Muscle layer of colon (tissue), 2 donors: ENCODE measurements at regions not wholly inside any gene's neighbourhood (a gene's known extent, or its start where the extent isn't known, plus 50 kb on each side); places are given as distances from the start of the nearest gene placed in this dataset.

Experiments used
- H3K27ac ChIP-seq: one replicate; pipeline ENCODE4 v1.7.0; 2013; ENCODE audit warnings: low read depth, mild to moderate bottlenecking, low read length, moderate library complexity
- H3K27me3 ChIP-seq, 2 donors: one replicate each; pipeline ENCODE4 v1.7.0; 2013; ENCODE audit warnings: low read length in 2 of 2, mild to moderate bottlenecking in 2 of 2; ENCODE audit not compliant: insufficient read depth in 2 of 2, control insufficient read depth in 1 of 2
- H3K36me3 ChIP-seq: one replicate; pipeline ENCODE4 v1.7.0; 2013; ENCODE audit warnings: mild to moderate bottlenecking, low read length; ENCODE audit not compliant: insufficient read depth
- H3K4me1 ChIP-seq: one replicate; pipeline ENCODE4 v1.7.0; 2013; ENCODE audit warnings: mild to moderate bottlenecking, low read length; ENCODE audit not compliant: insufficient read depth
- H3K4me3 ChIP-seq, 2 donors: one replicate each; pipeline ENCODE4 v1.7.0; 2013; ENCODE audit warnings: low read length in 2 of 2, low read depth in 1 of 2, mild to moderate bottlenecking in 1 of 2, moderate library complexity in 1 of 2
- H3K9ac ChIP-seq: one replicate; pipeline ENCODE4 v1.7.0; 2013; ENCODE audit warnings: low read length
- H3K9me3 ChIP-seq: one replicate; pipeline ENCODE4 v1.7.0; 2013; ENCODE audit warnings: mild to moderate bottlenecking, low read length
- donor health status: abdominal sarcoma.
- donor health status: Adenocarcinoma of cecum.

DNA sequence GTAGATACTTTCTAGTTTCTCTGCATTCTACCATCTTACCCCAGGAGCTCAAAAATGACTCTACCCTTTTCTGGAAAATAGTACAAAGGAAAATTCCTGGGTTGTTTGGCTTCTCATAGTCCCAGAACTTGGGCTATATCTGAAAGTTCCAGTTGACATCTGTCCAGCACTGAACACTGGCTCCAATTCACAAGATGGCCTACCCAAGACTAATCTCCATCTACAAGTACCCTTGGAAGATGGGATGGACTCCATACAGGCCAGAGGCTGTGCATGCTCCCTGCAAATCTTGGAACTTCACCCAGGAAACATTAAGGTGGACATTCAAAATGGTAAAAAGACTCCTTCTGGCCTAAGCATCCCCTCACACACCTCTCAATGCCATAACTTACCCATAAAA is 427.1 kb downstream of the DTWD2 start:
- no peaks in the 10 kb centered on the region for H3K27me3 ChIP-seq
- no peaks in the 10 kb centered on the region for H3K4me1 ChIP-seq
- no peaks in the 10 kb centered on the region for H3K9me3 ChIP-seq
- no peak overlapping the region for H3K4me3 ChIP-seq
- H3K27ac ChIP-seq, result no peak overlapping the region
- H3K9ac ChIP-seq, result no peak overlapping the region
- H3K36me3 ChIP-seq, result no peaks in the 10 kb centered on the region

DNA sequence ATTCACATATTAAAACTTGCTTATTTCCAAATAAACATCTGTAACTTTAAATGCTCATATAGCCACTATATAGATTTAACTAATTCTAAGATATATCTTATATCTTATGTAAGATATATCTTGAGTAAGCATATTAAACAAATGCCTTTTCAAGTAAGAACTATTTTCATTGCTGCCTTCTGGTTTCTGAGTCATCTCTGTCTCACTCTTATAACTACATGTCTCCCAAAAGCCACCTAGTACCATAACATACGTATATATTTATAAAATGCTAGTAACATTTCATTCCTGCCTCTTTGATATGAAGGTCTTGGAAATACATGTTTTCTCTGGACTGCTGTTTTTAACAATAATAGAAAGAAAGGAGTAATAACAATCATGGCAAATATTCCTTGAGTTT is 429.5 kb downstream of the DTWD2 start:
- no peaks in the 10 kb centered on the region for H3K36me3 ChIP-seq
- H3K27ac ChIP-seq, result no peak overlapping the region
- no peaks in the 10 kb centered on the region for H3K27me3 ChIP-seq
- no peaks in the 10 kb centered on the region for H3K4me1 ChIP-seq
- H3K9me3 ChIP-seq, result no peaks in the 10 kb centered on the region
- no peak overlapping the region for H3K9ac ChIP-seq
- H3K4me3 ChIP-seq, result no peak overlapping the region

DNA sequence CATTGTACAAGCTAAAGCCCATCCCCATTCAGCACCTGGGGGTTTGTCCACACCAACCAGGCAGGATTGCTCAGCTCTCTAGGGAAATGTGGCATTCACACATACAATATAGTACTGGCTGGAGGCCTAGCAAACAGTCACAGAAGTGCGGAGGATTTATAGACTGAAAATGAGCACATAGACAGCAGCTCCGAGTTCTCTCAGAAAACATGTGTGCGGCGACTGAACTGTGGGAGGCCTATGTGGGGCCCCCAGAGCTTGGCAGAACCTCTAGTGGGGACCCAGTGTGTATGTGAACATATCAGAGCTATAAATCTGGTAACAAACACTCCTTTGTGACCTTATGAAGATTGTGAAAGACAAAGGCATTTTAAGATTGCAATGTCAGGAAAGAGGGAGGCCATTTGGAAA is 431.1 kb downstream of the DTWD2 start:
- Histone ChIP-seq H3K9ac (no peak overlapping the region), H3K9me3 (no peaks in the 10 kb centered on the region), H3K27me3 (no peaks in the 10 kb centered on the region), H3K27ac (no peak overlapping the region), H3K4me1 (no peaks in the 10 kb centered on the region), H3K4me3 (no peak overlapping the region), H3K36me3 (no peaks in the 10 kb centered on the region)

DNA sequence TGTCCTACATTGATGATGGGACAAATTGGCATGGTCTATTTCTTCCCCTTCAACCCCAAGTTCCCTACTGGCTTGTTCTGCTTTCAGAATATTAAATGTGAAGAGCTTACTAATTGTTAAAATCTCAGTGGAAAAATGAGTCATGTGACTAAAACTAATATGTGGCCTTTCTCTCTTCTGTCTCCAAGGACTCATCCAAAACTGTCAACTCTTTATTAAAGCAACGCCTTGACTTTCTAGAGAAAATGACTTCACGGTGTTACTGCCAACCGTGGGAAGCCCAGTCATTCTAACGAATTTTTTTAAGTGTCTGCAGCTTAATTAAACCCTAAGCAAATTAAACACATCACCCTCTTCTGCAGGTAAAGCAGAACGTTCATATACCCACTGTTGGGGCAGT is 431.6 kb downstream of the DTWD2 start:
- no peaks in the 10 kb centered on the region for H3K36me3 ChIP-seq
- no peak overlapping the region for H3K9ac ChIP-seq

DNA sequence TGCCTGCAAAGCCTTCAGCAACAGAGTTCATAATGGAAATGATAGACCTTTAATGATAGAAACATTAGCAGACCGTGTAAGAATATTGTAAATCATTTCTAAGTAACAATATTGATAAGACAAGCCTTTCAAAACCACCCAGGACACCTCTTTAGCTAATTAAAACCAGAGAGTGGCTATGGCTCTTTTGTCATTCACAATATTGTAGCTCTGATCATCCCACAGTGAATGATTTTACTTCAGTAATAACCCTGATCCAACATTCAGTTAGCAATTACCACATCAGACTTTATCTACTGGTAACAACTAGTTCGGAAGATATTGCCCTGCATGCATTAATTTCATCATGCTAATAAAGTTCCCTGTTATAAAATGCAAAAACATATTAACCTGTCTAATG is 432.6 kb downstream of the DTWD2 start:
- no peaks in the 10 kb centered on the region for H3K27me3 ChIP-seq
- H3K36me3 ChIP-seq, result no peaks in the 10 kb centered on the region
- H3K4me1 ChIP-seq, result no peaks in the 10 kb centered on the region
- no peak overlapping the region for H3K4me3 ChIP-seq
- H3K9ac ChIP-seq, result no peak overlapping the region
- H3K9me3 ChIP-seq, result no peaks in the 10 kb centered on the region
- H3K27ac ChIP-seq, result no peak overlapping the region

More for the DNA sequence above, 431.6 kb downstream of the DTWD2 start:
- no peak overlapping the region for H3K4me3 ChIP-seq
- no peaks in the 10 kb centered on the region for H3K9me3 ChIP-seq
- no peaks in the 10 kb centered on the region for H3K4me1 ChIP-seq
- H3K27ac ChIP-seq, result no peak overlapping the region
- H3K27me3 ChIP-seq, result no peaks in the 10 kb centered on the region

DNA sequence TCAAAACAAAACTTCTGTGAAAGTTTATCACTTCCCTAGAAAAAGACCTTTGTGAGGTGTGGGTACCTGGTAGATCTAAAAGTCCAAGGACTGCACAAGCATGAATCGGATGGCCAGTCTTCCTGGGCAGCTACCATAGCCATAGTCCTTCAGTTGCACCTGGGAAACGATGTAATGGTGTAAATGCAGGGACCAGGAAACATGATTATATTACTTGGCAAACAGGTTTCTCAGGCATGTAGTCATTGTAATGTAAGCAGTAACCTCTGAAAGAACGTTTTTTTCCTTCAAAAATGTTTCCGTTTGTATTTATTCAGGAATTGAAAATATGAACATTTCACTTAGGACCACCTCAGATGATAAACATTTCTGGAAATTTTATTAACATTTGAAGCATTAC is 433.4 kb downstream of the DTWD2 start:
- H3K27ac ChIP-seq, result no peak overlapping the region
- no peaks in the 10 kb centered on the region for H3K4me1 ChIP-seq
- no peak overlapping the region for H3K4me3 ChIP-seq
- H3K36me3 ChIP-seq, result no peaks in the 10 kb centered on the region
- H3K9ac ChIP-seq, result no peak overlapping the region
- no peaks in the 10 kb centered on the region for H3K27me3 ChIP-seq
- no peaks in the 10 kb centered on the region for H3K9me3 ChIP-seq

DNA sequence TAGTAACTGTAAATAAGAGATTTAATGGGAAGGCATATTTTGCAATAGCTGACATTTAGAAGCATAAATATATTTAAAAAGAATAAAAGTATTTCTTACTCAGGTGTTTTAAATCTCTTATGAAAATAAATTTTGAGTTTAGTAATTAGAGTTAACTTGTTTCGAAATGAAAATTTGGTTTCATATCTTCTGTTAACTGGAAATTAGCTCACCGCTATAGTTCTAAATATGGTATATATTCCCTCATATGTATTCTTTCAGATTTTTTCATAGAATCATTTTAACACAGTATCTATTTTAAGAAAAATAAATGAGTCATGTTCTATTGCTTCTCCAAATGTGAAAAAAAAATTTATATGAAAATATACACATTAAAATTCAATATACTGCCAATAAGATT is 434.1 kb downstream of the DTWD2 start:
- Histone ChIP-seq H3K4me1 (no peaks in the 10 kb centered on the region), H3K4me3 (no peak overlapping the region), H3K9ac (no peak overlapping the region), H3K9me3 (no peaks in the 10 kb centered on the region), H3K27ac (no peak overlapping the region), H3K36me3 (no peaks in the 10 kb centered on the region), H3K27me3 (no peaks in the 10 kb centered on the region)

DNA sequence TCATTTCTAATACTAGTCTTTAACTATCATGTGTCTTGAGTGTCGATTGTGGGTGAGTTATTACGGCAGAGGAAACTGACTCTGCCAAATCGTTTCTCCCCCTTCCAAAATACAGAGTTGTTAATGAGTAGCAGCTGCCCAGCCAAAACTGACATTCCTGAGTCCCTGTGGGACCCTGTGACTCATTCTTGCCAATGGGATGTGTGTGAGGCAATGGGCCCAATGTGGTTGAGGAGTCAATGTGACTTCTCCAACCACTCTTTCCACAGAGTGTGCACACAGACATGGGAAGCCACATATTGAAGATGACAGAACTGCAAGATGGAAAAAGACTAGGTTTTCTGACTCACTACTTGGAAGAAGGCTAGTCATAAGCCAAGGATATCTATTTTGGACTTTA is 434.7 kb downstream of the DTWD2 start:
- H3K36me3 ChIP-seq, result no peaks in the 10 kb centered on the region
- no peaks in the 10 kb centered on the region for H3K27me3 ChIP-seq
- H3K4me1 ChIP-seq, result no peaks in the 10 kb centered on the region
- H3K27ac ChIP-seq, result no peak overlapping the region
- H3K4me3 ChIP-seq, result no peak overlapping the region
- H3K9ac ChIP-seq, result no peak overlapping the region
- no peaks in the 10 kb centered on the region for H3K9me3 ChIP-seq

DNA sequence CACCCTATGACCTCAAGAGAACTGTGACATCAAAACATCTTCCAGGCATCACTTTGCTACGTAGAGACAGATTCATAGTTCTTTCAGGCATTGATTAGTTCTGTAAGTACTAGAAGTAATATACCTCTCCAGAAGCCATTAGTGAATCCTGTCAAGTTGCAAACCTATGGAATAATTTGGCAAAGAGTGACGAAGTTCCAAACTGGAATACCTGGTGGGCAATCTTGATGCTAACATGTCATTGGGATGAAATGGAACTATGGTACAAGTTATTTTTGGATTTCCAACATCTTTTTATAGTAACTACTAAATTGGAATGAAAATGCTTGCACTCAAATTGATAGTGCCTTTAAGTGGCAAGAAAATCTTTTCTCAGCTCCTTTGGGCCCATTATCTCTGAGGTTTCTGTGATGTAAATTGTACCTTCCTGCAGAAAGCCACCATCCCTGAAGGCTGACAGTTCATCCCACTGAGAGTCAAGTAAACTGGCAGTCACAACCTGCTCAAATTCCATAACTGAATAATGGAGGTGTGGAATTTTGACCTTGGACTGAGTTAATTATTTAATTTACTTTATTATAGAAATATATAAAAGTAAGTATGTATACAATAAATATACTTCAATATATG is 435.5 kb downstream of the DTWD2 start:
- Histone ChIP-seq H3K4me1 (no peaks in the 10 kb centered on the region), H3K4me3 (no peak overlapping the region), H3K36me3 (no peaks in the 10 kb centered on the region), H3K9me3 (no peaks in the 10 kb centered on the region), H3K27ac (no peak overlapping the region), H3K9ac (no peak overlapping the region), H3K27me3 (no peaks in the 10 kb centered on the region)

DNA sequence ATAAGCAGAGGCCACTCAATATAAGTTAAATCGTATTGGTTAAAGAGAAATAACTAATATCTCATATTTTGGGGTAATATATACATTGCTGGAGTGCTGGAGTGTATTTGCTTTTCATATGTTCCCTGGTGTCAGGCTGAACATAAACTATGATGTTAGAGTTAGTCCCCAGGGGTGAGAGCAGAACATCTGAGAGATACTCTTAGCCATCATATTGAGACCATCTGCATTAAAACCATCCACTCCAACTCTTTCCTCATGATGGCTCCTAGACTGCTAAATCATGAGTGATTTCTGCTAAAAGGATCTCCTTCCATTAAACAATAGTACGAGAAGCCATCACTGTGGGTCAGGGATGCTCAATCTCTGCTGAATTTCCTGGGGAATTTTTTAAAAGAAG is 436.2 kb downstream of the DTWD2 start:
- Histone ChIP-seq H3K27ac (no peak overlapping the region), H3K4me3 (no peak overlapping the region), H3K9me3 (no peaks in the 10 kb centered on the region), H3K36me3 (no peaks in the 10 kb centered on the region), H3K4me1 (no peaks in the 10 kb centered on the region), H3K27me3 (no peaks in the 10 kb centered on the region), H3K9ac (no peak overlapping the region)

DNA sequence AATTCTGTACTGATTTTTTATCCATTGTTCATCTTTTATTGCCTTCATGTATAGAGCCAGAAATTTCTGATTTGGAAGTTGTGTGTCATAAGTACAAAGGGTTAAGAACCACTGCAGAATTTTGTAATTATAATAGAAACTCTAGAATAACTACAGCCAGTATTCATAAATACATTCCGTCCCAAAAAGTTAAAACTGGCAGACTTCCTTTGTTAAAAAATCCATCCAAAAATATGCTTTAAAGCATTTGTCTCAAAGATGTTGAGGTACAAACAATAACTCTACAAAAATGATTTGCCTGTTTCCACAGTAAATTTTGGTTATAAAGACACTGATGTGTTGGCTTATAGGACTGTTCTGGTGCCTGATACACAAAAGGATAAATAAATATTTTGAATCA is 436.6 kb downstream of the DTWD2 start:
- Histone ChIP-seq H3K27ac (no peak overlapping the region), H3K27me3 (no peaks in the 10 kb centered on the region), H3K9ac (no peak overlapping the region), H3K36me3 (no peaks in the 10 kb centered on the region), H3K4me1 (no peaks in the 10 kb centered on the region), H3K9me3 (no peaks in the 10 kb centered on the region), H3K4me3 (no peak overlapping the region)

DNA sequence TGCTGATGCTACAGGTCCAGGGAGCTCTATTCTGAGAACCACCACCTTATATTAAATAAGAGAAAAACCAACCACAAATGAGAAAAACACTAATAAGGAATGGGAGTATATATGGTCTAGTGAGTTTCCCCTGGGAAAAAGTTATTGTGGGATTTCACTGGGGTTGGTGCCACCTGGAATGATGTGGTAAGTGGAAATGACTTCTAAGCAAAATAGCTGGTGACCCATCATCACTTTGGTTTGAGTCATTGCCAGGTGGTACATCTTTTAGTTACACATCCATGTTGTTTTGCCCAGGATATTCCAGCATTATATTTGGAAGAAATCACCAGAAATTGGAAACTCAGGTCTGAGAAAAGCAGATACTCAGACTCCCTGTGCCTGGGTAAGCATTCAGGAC is 437.3 kb downstream of the DTWD2 start:
- H3K9ac ChIP-seq, result no peak overlapping the region
- no peaks in the 10 kb centered on the region for H3K4me1 ChIP-seq
- no peaks in the 10 kb centered on the region for H3K9me3 ChIP-seq
- H3K27ac ChIP-seq, result no peak overlapping the region
- H3K4me3 ChIP-seq, result no peak overlapping the region
- no peaks in the 10 kb centered on the region for H3K36me3 ChIP-seq
- no peaks in the 10 kb centered on the region for H3K27me3 ChIP-seq
